GM23338 (cell line): ENCODE measurements at regions not wholly inside any gene's neighbourhood (a gene's known extent, or its start where the extent isn't known, plus 50 kb on each side); places are given as distances from the start of the nearest gene placed in this dataset.
A peak's percentile ranks its signal among the peaks of the same experiment; 100 is the strongest.

Experiments
- ATAC-seq: fragments of 200-7000 bp; cut with Tn5 transposase; 3 replicates; pipeline ENCODE4 v1.9.1; 2020
- DNase-seq: peaks from one replicate; pipeline ENCODE4 v3.0.0-alpha.2; 2015; ENCODE audit warnings: low spot score
- H2AFZ ChIP-seq: fragments of 200-600 bp; sonication (generic); 2 replicates; pipeline ENCODE4 v1.8.0; 2016; ENCODE audit warnings: antibody characterized with exemption, mild to moderate bottlenecking, moderate library complexity
- H3F3A ChIP-seq: fragments of 200-600 bp; sonication (generic); replicated peaks from 2 replicates; pipeline ENCODE4 v1.8.0; 2017; ENCODE audit warnings: antibody characterized with exemption, mixed run types, low read depth
- H3K27ac ChIP-seq: fragments of 200-600 bp; sonication (generic); 2 replicates; pipeline ENCODE4 v1.6.1; 2016; ENCODE audit warnings: low read depth
- H3K27me3 ChIP-seq: fragments of 200-600 bp; sonication (generic); 2 replicates; pipeline ENCODE4 v1.8.0; 2016; ENCODE audit warnings: mild to moderate bottlenecking, mixed run types, moderate library complexity; ENCODE audit not compliant: insufficient read depth
- H3K36me3 ChIP-seq: fragments of 200-600 bp; sonication (generic); 2 replicates; pipeline ENCODE4 v1.8.0; 2016; ENCODE audit warnings: mild to moderate bottlenecking; ENCODE audit not compliant: insufficient read depth
- H3K4me1 ChIP-seq: fragments of 200-600 bp; sonication (generic); 2 replicates; pipeline ENCODE4 v1.8.0; 2016; ENCODE audit warnings: mild to moderate bottlenecking, moderate library complexity; ENCODE audit not compliant: insufficient read depth
- H3K4me2 ChIP-seq: fragments of 200-600 bp; sonication (generic); 2 replicates; pipeline ENCODE4 v1.7.1; 2017; ENCODE audit warnings: mixed run types
- H3K4me3 ChIP-seq: fragments of 200-600 bp; sonication (generic); 2 replicates; pipeline ENCODE4 v1.6.1; 2016; ENCODE audit warnings: mixed run types
- H3K79me2 ChIP-seq: fragments of 200-600 bp; sonication (generic); replicated peaks from 2 replicates; pipeline ENCODE4 v1.8.0; 2017; ENCODE audit warnings: mild to moderate bottlenecking; ENCODE audit not compliant: insufficient read depth
- H3K9me2 ChIP-seq: fragments of 200-600 bp; sonication (generic); 2 replicates; pipeline ENCODE4 v1.8.0; 2017; ENCODE audit not compliant: insufficient read depth
- H4K20me1 ChIP-seq: fragments of 200-600 bp; sonication (generic); replicated peaks from 2 replicates; pipeline ENCODE4 v1.8.0; 2017; ENCODE audit warnings: mild to moderate bottlenecking; ENCODE audit not compliant: insufficient read depth
- H3K27ac Mint-ChIP-seq: 2 replicates; pipeline ENCODE4 v1.8.0; 2020; ENCODE audit warnings: inconsistent platforms, mild to moderate bottlenecking, moderate library complexity, mixed read lengths
- H3K27me3 Mint-ChIP-seq: 3 replicates; pipeline ENCODE4 v1.8.0; 2022; ENCODE audit warnings: low read depth, mild to moderate bottlenecking, moderate library complexity, mixed read lengths, inconsistent platforms; ENCODE audit not compliant: insufficient read depth, poor library complexity
- H3K36me3 Mint-ChIP-seq: 3 replicates; pipeline ENCODE4 v1.8.0; 2021; ENCODE audit warnings: low read depth, mild to moderate bottlenecking, inconsistent platforms, moderate library complexity, mixed read lengths
- H3K4me1 Mint-ChIP-seq: 3 replicates; pipeline ENCODE4 v1.8.0; 2020; ENCODE audit warnings: mild to moderate bottlenecking, inconsistent platforms, mixed read lengths
- H3K4me3 Mint-ChIP-seq: 3 replicates; pipeline ENCODE4 v1.8.0; 2021; ENCODE audit warnings: moderate library complexity, mild to moderate bottlenecking, inconsistent platforms, mixed read lengths
- H3K9me3 Mint-ChIP-seq: 3 replicates; pipeline ENCODE4 v1.8.0; 2020; ENCODE audit warnings: moderate library complexity, mild to moderate bottlenecking, inconsistent platforms, mixed read lengths
- CREB1 ChIP-seq: fragments of 250-450 bp; sonication (Bioruptor Pico); IDR thresholded peaks from 2 replicates; pipeline ENCODE4 v1.5.0; 2020; ENCODE audit warnings: low read depth, mild to moderate bottlenecking, moderate library complexity
- EZH2 ChIP-seq: fragments of 200-600 bp; sonication (generic); IDR thresholded peaks from one replicate; pipeline ENCODE4 v1.8.0; 2017; ENCODE audit warnings: antibody characterized with exemption, mild to moderate bottlenecking, low read depth; ENCODE audit not compliant: unreplicated experiment
- EZH2phosphoT487 ChIP-seq: fragments of 200-600 bp; sonication (generic); IDR thresholded peaks from one replicate; pipeline ENCODE4 v1.8.1; 2018; ENCODE audit warnings: antibody characterized with exemption; ENCODE audit not compliant: unreplicated experiment
- JUNB ChIP-seq: IDR thresholded peaks from one replicate; pipeline ENCODE4 v1.6.1; 2016; ENCODE audit warnings: antibody characterized with exemption; ENCODE audit not compliant: unreplicated experiment
- NANOG ChIP-seq: IDR thresholded peaks from 2 replicates; pipeline ENCODE4 v1.6.1; 2016; ENCODE audit warnings: antibody characterized with exemption, borderline replicate concordance
- POLR2AphosphoS5 ChIP-seq: IDR thresholded peaks from 2 replicates; pipeline ENCODE4 v1.6.1; 2016; ENCODE audit warnings: antibody characterized with exemption, low read depth
- STAT1 ChIP-seq: IDR thresholded peaks from one replicate; pipeline ENCODE4 v1.6.1; 2016; ENCODE audit warnings: antibody characterized with exemption; ENCODE audit not compliant: unreplicated experiment
- ZNF114 ChIP-seq: fragments of 250-450 bp; sonication (Bioruptor Pico); IDR thresholded peaks from 2 replicates; pipeline ENCODE4 v1.5.0; 2020; ENCODE audit warnings: mild to moderate bottlenecking, moderate library complexity
- TF ChIP-seq, protein P1 (sequence below), 2 experiments: fragments of 200-600 bp in 1 of 2; sonication (generic) in 1 of 2; conservative IDR thresholded peaks; 2 replicates each; pipeline versions ENCODE4 v1.5.1 to v1.6.1; 2016 to 2017; ENCODE audit warnings: antibody characterized with exemption in 2 of 2, low read depth in 2 of 2, mild to moderate bottlenecking in 2 of 2, moderate library complexity in 1 of 2
- TF ChIP-seq, protein P2 (sequence below): IDR thresholded peaks from one replicate; pipeline ENCODE4 v1.6.1; 2018; ENCODE audit warnings: antibody characterized with exemption; ENCODE audit not compliant: unreplicated experiment
- TF ChIP-seq, protein P3 (sequence below): IDR thresholded peaks from 2 replicates; pipeline ENCODE4 v1.6.1; 2016; ENCODE audit warnings: antibody characterized with exemption

DNA sequence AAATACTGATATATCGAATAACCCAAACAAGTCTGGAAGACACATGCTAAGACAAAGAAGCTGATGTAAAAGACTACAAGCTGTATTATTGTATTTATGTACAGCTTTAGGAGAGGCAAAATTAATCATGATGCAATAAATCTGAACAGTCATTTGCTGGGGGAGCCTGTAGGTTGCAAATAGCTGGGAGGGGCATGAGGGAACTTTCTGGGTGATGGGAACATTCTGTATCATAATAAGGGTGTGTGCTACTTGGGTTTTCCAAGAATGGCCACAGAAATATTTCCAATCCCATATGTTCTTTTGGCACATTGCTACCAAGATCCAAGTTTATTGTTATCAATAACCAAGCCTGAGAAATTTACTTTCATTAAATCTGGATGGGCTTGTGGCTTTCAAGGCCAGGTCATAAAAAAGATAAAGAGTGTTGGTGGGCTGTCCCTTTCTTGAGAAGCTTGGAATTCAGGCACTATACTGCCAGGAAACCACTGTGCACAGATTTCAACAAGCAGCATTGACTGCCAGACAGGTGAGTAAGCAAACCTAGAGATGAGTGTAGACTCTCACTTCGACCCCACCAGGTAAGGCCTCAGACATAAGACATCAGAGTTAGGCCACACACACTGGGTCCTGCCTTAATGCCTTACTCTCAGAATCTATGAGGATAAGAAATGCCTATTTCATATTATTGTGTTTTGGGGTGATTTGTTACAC is 629.7 kb upstream of the FZD8 start (continued):
- TF ChIP-seq, protein P1, sequence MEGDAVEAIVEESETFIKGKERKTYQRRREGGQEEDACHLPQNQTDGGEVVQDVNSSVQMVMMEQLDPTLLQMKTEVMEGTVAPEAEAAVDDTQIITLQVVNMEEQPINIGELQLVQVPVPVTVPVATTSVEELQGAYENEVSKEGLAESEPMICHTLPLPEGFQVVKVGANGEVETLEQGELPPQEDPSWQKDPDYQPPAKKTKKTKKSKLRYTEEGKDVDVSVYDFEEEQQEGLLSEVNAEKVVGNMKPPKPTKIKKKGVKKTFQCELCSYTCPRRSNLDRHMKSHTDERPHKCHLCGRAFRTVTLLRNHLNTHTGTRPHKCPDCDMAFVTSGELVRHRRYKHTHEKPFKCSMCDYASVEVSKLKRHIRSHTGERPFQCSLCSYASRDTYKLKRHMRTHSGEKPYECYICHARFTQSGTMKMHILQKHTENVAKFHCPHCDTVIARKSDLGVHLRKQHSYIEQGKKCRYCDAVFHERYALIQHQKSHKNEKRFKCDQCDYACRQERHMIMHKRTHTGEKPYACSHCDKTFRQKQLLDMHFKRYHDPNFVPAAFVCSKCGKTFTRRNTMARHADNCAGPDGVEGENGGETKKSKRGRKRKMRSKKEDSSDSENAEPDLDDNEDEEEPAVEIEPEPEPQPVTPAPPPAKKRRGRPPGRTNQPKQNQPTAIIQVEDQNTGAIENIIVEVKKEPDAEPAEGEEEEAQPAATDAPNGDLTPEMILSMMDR (conservative IDR thresholded peaks at IDR 0.05; ENCODE audit: low read depth in 2 of 2) = no peak
- no peak for TF ChIP-seq CREB1 (CRISPR knock-in tag)
- TF ChIP-seq NANOG = no peak
- TF ChIP-seq EZH2 = no peak
- TF ChIP-seq, protein P2, sequence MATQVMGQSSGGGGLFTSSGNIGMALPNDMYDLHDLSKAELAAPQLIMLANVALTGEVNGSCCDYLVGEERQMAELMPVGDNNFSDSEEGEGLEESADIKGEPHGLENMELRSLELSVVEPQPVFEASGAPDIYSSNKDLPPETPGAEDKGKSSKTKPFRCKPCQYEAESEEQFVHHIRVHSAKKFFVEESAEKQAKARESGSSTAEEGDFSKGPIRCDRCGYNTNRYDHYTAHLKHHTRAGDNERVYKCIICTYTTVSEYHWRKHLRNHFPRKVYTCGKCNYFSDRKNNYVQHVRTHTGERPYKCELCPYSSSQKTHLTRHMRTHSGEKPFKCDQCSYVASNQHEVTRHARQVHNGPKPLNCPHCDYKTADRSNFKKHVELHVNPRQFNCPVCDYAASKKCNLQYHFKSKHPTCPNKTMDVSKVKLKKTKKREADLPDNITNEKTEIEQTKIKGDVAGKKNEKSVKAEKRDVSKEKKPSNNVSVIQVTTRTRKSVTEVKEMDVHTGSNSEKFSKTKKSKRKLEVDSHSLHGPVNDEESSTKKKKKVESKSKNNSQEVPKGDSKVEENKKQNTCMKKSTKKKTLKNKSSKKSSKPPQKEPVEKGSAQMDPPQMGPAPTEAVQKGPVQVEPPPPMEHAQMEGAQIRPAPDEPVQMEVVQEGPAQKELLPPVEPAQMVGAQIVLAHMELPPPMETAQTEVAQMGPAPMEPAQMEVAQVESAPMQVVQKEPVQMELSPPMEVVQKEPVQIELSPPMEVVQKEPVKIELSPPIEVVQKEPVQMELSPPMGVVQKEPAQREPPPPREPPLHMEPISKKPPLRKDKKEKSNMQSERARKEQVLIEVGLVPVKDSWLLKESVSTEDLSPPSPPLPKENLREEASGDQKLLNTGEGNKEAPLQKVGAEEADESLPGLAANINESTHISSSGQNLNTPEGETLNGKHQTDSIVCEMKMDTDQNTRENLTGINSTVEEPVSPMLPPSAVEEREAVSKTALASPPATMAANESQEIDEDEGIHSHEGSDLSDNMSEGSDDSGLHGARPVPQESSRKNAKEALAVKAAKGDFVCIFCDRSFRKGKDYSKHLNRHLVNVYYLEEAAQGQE = no peak
- no peak for TF ChIP-seq STAT1
- TF ChIP-seq, protein P3, sequence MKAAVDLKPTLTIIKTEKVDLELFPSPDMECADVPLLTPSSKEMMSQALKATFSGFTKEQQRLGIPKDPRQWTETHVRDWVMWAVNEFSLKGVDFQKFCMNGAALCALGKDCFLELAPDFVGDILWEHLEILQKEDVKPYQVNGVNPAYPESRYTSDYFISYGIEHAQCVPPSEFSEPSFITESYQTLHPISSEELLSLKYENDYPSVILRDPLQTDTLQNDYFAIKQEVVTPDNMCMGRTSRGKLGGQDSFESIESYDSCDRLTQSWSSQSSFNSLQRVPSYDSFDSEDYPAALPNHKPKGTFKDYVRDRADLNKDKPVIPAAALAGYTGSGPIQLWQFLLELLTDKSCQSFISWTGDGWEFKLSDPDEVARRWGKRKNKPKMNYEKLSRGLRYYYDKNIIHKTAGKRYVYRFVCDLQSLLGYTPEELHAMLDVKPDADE = no peak
- no peak for TF ChIP-seq EZH2phosphoT487
- TF ChIP-seq ZNF114 = no peak

DNA sequence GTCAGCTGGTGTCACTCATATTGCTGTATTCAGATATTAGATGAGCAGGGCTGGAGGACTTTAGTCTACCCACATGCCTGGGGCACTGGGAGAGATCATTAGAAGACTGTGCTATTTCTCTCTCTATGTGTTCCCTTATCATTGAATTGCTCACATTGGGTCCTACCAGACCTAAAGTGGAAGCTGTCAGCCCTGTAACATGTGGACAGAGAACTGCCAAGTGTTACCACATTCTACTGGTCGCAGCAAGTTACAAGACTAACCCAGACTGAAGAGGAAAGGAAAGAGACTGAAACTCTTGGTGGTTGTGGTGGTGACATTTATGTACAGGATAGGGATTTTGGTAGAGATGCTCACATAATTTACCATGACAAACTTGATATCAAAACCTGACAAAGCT is 627.1 kb upstream of the FZD8 start:
- H3K36me3 ChIP-seq = no peaks in the 10 kb centered on the region
- ATAC-seq (no peak), DNase-seq (no peak)
- no peak overlapping the region for H3K4me2 ChIP-seq
- H3K27ac ChIP-seq = no peak overlapping the region
- H3F3A ChIP-seq = no peaks in the 10 kb centered on the region
- no peak overlapping the region for H3K4me3 Mint-ChIP-seq
- no peak overlapping the region for H3K27ac Mint-ChIP-seq
- no peaks in the 10 kb centered on the region for H3K4me1 ChIP-seq
- H3K27me3 ChIP-seq = no peaks in the 10 kb centered on the region
- H3K4me3 ChIP-seq = no peak overlapping the region
- H3K9me3 Mint-ChIP-seq = no peaks in the 10 kb centered on the region; the same call in 2 of the 3 replicates
- H3K36me3 Mint-ChIP-seq = no peaks in the 10 kb centered on the region
- no peaks in the 10 kb centered on the region for H4K20me1 ChIP-seq
- no peaks in the 10 kb centered on the region for H3K79me2 ChIP-seq
- H3K9me2 ChIP-seq = no peaks in the 10 kb centered on the region
- peaks cover 8% of the 10 kb centered on the region for H3K4me1 Mint-ChIP-seq
- H2AFZ ChIP-seq = 0 out of 2 replicates have a peak overlapping the region, but pooled peaks have one; percentile 14
- no peaks in the 10 kb centered on the region for H3K27me3 Mint-ChIP-seq
- TF ChIP-seq, protein P2 = no peak
- TF ChIP-seq CREB1 (CRISPR knock-in tag) (no peak), JUNB (no peak), STAT1 (no peak), POLR2AphosphoS5 (no peak), EZH2 (no peak), EZH2phosphoT487 (no peak)
- TF ChIP-seq, protein P3 = no peak
